Suppressor macrophage (primary cell): ENCODE measurements at regions not wholly inside any gene's neighbourhood (a gene's known extent, or its start where the extent isn't known, plus 50 kb on each side); places are given as distances from the start of the nearest gene placed in this dataset.
"Not testable (repeated sequence)": the region's sequence is repeated elsewhere in the genome, so short reads cannot be mapped to it uniquely, and the experiment has no call there.

ENCODE experiments used
- DNase-seq, 4 experiments: peaks; one replicate each; pipeline ENCODE4 v3.0.0-alpha.2; 2020 to 2022

DNA sequence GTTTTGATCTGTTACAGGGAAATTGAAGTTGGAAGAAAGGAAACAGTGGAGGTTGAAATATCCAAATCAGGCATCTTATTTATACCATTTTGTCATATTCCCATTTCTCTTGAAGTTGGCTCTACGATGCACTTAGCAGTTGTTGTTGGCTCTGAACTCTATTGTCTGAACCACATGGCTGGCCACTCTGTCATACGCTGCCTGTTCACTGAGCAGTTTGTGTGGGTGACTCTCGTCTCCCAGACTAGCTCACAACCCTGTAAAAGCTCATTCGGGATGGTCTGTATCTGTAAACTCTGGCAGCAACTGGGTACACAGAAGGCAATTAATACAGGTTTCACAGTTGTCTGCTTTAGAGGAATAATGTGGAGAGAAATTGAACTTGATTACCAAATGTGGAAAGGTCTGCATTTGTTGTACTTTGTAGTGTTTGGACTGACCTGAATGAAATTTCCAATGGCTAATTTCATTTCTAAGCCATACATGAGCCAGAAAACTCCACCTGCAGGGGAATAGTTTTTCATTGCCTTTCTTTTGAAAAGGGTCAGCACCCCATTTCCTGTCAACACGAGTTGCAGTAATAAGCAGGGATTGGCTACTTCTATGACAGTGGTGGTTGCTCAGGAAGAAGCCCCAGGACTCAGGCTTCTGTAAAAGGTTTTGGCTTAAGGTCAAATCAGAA, 378.2 kb downstream of the OSR1 start:
- no peak for DNase-seq

DNA sequence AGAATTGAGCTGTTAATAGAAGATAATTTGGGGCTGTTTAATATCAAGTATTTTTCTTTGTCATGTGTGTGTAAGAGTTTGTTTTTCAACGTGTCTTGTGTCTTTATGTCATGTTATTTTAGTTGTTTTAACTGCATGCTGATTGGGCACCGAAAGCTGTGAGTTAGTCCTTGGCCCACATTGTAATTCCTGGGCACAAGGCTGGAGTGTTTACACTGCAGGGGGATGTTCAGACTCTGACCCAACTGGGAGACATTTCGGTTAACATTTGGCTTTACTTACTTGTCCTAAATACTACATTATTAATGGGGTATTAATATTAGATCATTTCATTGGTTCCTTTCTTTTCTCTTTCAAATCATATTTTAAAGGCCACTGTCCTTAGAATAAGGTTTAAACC, 381.0 kb downstream of the OSR1 start:
- no peak for DNase-seq

DNA sequence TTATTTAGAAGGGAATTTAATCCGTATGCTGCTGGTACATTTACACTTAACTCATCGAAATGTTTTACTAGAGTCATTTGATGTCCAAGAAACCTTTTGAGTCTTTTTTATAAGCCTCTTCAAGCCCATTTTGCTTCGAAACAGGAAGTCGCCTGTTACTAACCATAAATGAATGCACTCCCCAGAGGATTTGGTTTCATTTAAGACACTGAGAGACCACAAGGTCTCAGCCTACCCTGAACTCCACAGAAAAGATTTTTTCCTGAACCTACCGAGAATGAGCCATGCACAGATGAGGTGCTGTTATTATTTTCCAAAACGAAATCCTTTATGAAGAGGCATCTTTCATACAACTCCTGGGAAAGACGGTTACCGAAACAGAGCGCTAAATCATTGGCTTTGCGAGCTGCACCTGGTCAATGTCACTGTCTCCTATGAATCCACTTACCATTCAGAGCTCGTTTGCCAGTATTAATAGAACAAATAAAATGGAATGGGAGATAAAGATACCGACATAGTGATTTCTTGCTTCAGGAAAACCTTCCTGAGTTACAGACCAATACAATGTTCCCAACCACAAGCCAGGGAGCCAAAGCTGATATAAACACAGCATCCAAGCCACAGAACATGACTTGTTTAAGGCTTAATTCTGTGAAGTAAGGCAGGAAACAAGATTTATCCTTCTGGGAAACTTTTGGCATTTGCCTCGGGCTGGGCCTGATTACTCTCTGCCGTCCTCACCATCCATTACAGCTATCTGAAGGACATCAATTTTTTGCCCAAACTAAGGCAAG, 382.1 kb downstream of the OSR1 start:
- no peak for DNase-seq

DNA sequence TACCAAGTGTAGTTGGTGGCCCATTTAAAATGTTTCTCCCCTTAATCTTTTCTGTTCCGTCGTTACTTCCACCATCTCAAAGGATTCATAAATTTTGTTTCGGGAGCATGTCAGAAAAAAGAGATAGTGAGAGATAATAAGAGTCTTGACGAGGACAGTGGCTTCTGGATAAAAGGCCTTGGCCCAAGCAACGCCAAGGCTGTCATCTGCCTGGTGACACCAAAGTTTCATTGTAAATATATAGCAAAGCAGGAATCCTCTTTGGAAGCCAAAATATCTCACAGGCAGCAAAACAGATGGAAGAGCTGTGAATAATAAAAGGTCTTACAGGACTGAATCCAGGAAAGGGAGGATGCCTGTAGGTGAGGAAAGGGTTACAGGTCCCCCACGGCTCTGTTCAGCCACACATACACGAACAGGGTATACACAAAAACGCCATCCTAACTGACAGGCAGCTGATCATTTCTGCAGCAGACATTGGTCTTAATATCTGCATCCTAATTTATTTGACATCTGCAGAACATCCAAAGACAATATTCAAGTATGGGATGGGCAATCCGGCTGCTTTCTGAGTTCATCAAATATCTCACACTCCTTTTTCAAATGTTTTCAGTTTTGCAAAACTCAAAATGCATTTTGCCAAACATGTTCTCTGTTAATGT, 382.8 kb downstream of the OSR1 start:
- DNase-seq = no peak

DNA sequence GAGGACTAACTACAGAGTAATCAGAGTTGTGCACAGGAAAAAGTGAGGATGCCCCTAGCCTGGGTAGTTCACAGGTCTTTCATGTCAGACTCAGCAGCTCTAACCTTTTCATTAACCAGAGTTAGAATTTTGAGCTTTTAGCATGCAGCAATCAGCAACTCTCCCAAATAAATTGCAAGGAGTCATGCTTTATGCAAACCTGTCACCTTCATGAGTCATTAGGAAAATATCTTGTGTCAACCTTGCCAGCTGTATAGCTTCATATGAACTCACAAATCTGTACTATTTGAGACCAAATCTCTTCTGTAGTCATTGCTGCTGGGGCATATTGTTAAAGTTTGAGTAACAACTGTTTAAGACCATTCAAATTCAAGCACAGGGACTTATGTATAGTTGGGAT, 382.3 kb upstream of the NT5C1B start:
- no peak for DNase-seq

DNA sequence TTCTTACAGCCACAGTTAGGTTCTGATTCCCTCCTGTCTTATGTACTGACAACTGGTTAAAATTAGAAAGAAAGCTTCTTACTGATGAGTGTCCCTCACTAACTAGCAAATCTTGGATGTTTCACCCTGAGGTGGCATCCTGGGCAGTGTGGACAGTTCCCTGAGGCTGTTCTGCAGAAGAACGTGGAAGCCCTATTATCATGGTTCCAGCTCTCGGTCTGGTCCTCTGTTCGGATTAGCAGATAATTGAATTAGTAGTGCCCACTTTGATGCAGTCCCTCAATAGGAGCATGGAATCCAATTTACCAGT, 381.7 kb upstream of the NT5C1B start:
- no peak for DNase-seq

DNA sequence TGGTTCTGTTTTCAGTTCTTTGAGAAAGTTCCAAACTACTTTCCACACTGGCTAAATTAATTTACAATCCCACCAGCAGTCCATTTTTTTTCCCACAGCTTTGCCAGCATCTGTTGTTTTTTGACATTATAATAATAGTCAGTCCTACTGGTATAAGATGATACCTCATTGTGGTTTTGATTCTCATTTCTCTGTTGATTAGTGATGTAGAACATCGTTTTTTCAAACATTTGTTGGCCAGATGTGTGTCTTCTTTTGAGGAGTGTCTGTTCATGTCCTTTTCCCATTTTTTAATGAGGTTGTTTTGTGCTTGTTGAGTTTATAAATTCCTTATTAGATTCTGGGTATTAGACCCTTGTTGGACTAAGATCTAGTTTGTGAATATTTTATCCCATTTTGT, 376.8 kb upstream of the NT5C1B start:
- DNase-seq = no peak

DNA sequence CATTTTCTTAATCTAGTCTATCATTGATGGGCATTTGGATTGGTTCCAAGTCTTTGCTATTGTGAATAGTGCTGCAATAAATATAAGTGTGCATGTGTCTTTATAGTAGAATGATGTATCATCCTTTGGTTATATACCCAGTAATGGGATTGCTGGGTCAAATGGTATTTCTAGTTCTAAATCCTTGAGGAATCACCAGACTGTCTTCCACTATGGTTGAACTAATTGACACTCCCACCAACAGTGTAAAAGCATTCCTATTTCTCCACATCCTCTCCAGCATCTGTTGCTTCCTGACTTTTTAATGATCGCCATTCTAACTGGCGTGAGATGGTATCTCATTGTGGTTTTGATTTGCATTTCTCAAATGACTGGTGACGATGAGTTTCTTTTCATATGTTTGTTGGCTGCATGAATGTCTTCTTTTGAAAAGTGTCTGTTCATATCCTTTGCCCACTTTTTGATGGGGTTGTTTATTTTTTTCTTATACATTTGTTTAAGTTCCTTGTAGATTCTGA, 374.4 kb upstream of the NT5C1B start:
- not testable (repeated sequence) for DNase-seq

DNA sequence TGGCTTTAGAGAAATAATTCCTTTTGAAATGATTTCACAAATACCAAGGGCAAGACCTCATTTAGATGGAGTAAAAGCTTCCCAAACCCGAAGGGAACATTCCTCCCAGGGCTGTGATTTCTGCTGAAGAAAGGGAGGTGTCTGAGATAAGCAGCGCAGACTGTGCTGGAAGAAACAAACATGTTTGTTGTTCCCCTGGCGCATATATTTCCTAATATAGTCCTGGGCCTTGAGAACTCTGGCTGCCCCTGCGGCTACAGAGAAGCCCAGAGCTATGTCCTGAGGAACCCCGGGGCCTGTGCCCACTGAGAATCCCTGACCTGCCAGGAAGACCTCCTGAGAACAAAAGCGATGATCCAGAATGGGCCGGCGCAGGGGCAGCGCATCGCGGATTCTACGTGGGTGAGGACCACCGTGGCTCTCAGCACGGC, 372.6 kb upstream of the NT5C1B start:
- no peak for DNase-seq

DNA sequence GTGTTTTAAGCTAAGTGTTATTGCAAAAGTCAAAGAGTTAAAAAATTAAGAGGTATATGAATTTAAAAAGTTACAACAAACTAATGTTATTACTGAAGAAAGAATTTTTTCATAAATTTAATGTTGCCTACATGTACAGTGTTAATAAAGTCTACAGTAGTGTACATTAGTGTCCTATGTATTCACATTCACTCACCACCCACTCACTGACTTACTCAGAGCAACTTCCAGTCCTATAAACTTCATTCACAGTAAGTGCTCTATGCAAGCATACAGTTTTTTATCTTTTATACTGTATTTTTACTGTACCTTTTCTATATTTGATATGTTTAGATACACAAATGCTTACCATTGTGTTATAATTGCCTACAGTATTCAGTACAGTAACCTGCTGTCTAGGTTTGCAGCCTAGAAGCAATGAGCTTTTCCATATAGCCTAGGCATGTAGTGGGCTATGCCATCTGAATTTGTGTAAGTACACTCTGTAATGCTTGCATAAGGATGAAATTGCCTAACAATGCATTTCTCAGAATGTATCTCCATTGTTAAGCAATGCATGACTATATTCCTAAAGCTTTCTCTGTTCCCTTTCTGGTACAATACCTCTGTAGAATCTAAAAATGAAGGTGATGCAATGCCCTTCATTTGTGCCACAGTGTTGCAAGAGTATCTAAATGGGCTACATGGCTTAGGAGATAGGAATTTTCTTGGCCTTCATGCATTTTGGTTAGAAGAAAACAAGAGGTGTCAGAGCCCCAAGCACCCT, 370.8 kb upstream of the NT5C1B start:
- no peak for DNase-seq

DNA sequence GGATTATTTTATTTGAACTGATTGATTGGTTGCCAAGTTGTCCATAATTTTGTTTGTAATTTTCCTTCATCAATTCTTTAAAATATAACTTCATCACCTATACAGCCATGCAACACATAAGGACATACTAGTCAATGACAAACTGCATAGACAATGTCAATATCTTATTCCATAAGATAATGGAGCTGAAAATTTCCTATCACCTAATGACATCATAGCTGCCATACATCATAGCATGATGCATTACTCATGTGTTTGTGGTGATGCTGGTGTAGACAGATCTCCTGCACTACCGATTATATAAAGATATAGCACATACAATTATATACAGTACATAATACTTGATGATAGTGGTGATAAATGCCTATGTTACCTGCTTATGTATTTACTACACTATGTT, 369.8 kb upstream of the NT5C1B start:
- DNase-seq = no peak

DNA sequence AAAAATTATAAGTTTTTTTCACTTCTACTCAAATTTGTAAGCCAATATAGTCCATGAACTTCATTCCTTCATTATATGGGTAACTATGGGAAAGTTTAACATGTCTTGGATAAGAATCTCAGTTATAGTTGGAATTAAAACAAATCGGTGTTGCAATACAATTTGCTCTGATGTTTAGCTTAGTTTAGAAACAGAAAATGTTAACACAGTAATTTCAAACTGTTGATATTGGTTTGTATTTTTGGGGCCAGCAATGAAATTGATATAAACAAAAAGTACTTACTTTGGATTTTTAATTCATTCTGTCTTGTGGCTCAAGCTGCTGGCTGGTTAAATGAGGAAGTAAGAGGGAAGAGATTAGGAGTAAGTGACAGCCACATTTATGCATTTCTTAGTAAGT, 368.5 kb upstream of the NT5C1B start:
- no peak for DNase-seq

DNA sequence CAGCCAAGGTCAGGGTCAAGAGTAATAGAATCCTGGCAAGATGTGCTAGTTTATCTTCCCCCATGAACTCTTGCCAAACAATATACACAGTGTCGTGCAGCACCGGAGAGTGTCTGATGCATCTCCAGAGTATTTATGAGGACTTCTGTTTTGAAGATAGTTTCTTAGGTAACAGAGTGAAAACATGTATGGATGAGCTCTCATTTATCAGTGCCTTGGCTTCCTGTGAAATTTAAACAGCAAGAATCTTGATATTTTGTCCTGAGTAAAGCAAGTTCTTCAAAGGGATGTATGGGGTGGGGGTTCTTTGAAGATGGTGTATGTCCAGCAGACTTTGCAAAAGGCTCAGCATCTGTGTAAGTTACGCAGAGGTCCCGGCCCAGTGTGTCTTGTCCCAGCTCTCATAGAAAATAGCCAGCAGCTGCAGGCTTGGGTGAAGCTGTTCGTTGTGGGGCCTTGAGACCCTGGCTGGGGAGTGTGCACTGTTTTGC, 361.0 kb upstream of the NT5C1B start:
- DNase-seq = no peak

DNA sequence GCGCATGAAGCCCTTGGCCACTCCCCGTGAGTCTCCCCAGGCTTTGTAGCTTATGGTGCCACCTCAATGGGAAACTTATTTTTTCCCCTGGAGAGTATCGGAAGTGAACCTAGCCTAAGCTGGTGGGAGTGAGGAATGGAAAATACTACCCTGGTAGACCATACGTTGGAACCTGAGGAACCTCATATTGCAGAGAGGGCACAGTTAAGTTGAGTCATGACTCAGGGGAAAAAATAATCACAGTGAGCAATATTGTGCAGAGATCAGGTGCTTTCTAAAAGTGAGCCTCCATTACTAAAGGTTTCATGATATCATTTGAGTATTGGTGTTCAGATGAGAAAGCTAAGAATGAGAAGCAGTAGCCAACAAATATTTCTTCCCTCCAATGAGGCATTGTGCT, 360.5 kb upstream of the NT5C1B start:
- DNase-seq = no peak

DNA sequence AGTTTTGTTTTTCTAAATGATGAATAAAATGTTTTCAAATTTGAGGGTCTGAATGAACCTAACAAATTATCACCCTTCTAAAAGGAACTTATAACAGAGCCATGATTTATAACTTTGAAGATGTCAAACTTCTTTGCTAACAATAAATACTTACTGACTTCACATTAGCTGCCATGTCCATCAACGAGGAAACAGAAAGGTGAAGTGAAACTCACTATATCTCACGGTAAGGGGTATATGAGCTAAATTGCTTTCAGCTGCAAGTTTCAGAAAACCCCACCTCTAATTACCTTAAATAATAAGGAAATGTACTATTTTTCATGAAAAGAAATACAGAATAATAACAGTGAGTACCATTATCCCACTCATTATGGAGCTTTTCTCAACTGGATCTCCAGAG, 350.8 kb upstream of the NT5C1B start:
- DNase-seq = no peak

DNA sequence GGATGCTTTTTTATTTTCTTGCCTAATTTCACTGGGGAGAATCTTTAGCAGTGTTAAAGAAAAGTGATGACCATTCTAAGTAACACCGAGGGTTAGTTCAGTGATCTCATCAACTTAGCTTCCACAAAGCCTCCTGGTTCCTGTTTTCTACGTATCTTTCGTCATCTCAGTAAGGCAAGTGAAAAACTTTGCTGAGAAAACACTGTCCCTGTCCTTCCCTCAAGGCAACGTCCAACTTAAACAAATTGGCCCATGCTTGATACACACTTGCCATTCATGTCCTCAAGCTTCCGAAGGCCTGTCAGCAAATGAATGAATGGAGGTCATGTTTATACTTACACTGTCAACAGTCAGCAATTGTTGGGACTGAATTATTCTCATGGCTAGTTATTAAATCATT, 350.4 kb upstream of the NT5C1B start:
- not testable (repeated sequence) for DNase-seq

DNA sequence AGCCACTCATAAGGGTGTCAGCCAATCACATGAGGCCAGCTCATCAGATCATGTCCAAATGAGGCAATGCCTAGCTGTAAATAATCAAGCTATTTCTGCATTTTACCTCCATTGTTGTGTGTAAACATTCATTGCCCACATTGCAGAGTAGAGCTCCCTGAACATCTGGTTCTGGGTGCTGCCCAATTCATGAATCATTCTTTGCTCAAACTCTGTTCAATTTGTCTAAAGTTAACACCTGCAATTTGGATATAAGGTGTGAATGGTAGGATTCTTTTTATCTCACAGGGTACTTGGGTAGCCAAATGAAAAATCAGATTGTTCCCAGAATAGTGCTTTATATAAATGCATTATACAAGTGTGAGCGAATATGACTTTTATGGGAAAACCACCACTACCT, 345.5 kb upstream of the NT5C1B start:
- no peak for DNase-seq

DNA sequence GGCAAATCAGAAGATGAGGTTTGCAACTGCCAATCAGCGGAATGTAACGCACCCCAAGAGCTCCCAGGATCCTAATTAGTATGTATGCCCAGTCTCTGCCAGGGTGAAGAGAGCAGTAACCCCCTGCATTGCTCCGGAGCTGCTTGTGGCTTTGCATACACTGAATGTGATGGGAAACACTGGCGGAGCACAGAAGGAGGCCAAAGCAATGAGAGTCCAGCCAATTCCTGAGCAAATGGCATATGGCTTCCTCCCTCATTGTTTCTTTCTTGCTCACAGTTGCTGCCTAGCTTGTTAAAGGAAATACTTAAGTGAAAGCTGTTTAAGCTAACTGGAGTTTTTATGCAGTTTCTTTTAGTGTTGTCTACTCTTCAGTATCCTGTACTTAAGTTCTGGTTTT, 343.5 kb upstream of the NT5C1B start:
- DNase-seq = no peak

DNA sequence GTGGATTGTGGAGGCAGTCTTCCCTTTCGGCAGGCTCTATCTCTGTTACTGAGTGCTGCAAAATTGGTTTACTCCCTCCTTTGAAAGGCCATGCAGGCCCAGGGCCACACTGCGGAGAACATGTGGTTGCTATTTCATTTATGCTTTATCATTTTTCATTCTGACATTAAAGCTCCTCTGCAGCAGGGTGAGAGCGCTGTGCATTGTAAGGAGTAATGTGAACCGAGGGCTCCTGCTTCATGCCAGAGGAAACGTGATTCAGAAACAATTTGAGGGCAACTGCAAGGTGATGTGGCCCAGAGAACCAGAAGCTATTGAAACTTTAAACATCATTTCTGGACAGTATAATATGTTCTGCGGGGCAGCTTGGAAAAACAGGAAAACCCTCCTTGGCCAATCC, 341.6 kb upstream of the NT5C1B start:
- no peak for DNase-seq

DNA sequence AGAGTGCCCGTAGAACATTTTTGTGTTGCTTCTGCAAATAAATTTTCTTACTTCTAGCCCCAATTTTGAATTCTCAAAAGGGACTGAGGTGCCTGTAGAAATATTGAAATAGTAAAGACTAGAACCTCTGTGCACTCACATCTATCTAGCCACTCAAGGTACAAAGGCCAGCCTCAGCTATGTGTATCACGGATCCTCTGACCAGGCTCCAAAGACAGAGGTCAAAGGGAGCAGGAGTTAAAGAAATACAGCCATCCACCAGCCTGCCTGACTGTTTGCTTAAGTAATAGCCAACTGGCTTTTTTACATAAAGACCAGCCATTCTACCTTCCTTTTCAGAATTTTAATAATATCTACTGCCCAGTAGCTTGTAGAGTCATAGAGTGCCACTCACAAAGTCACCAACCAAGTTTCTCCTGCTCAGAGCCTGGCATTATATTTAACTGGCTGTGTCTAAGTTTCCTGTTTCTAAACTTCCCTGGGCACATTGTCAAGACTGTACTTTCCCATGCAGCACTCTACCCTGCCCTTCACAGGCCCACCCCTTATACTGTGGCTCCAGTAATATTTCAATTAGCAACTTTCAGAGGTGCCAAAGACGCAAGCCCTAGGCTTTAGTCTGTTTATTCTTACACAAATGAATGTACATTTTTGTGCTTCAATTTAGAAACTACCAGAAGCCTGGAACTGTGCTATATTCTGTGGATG, 338.3 kb upstream of the NT5C1B start:
- DNase-seq = no peak

DNA sequence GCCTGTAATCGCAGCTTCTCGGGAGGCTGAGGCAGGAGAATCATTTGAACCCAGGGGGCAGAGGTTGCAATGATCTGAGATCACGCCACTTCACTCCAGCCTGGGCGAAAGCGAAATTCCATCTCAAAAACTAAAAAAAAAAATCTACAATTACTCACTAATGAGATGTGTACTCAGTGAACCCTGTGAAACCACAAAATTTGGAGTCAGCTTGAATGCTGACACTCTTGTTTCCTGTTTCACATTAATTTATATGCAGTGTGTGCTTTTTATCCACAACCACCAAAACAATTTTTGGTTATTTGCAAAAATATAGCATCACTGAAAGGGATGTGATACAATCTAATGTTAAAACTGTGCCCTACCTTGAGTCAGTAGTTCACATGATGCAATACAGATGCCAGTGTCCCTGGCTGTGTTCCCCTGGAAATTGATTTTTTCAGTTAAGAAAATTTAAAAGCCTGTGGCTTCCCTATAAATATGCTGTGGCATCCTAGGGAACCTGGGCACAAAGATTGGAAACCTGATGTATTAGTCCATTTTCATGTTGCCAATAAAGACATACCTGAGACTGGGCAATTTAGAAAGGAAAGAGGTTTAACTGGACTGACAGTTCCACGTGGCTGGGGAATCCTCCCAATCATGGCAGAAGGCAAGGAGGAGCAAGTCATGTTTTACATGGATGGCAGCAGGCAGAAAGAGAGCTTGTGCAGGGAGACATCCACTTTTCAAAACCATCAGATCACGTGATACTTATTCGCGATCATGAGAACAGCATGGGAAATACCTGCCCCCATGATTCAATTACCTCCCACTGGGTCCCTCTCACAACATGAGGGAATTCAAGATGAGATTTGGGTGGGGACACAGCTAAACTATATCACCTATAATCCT, 337.5 kb upstream of the NT5C1B start:
- DNase-seq = no peak
